ENCODE measurements at regions not wholly inside any gene's neighbourhood (a gene's known extent, or its start where the extent isn't known, plus 50 kb on each side); places are given as distances from the start of the nearest gene placed in this dataset.

GRCh38 chr2:11013196-11013595 lies 101.5 kb downstream of the KCNF1 start:
- H3K4me3 ChIP-seq (ENCODE audit: low read depth, low read length): no peak overlapping the region
- H3K27me3 Mint-ChIP-seq (ENCODE audit: insufficient read depth, unreplicated experiment): peaks cover 11% of the 10 kb centered on the region
- peaks cover 10% of the 10 kb centered on the region for H3K9me3 Mint-ChIP-seq (ENCODE audit: unreplicated experiment)
- H3K4me1 ChIP-seq: no peaks in the 10 kb centered on the region
- BruUV-seq (replicated peaks): no TSS peak
- TF ChIP-seq CTCF (IDR thresholded peaks at IDR 0.05; ENCODE audit: insufficient read depth in 1 of 2, low read depth in 1 of 2, low read length in 1 of 2, severe bottlenecking in 1 of 2, unreplicated experiment in 1 of 2): no peak
- CTCF ChIA-PET: no interaction called here
- intact Hi-C loops (cut with micrococcal nuclease; ENCODE audit: unreplicated experiment): no loop called here
- H3K9me3 ChIP-seq: peaks cover 11% of the 10 kb centered on the region; the same call in 1 of the 2 replicates
- H3K27me3 ChIP-seq (replicated peaks; ENCODE audit: control insufficient read depth, insufficient read depth, low read length): no peaks in the 10 kb centered on the region
- no peaks in the 10 kb centered on the region for H3K36me3 ChIP-seq (ENCODE audit: control insufficient read depth, insufficient read depth, low read length)
- H3K4me1 Mint-ChIP-seq (ENCODE audit: low read depth, unreplicated experiment): no peaks in the 10 kb centered on the region
- H3K36me3 Mint-ChIP-seq (ENCODE audit: insufficient read depth, unreplicated experiment): no peaks in the 10 kb centered on the region
- no peak for DNase-seq
- no peak overlapping the region for H3K4me3 Mint-ChIP-seq (ENCODE audit: unreplicated experiment)
- H3K27ac Mint-ChIP-seq (ENCODE audit: unreplicated experiment): no peak overlapping the region
- POLR2A ChIA-PET: no interaction called here

GRCh38 chr2:11014026-11014425 lies 102.3 kb downstream of the KCNF1 start:
- no peak overlapping the region for H3K4me3 Mint-ChIP-seq (ENCODE audit: unreplicated experiment)
- Histone ChIP-seq H3K4me1 (no peaks in the 10 kb centered on the region), H3K27me3 (replicated peaks; ENCODE audit: control insufficient read depth, insufficient read depth, low read length) (no peaks in the 10 kb centered on the region), H3K9me3 (peaks cover 11% of the 10 kb centered on the region; the same call in 1 of the 2 replicates), H3K36me3 (ENCODE audit: control insufficient read depth, insufficient read depth, low read length) (no peaks in the 10 kb centered on the region), H3K4me3 (ENCODE audit: low read depth, low read length) (no peak overlapping the region)
- H3K9me3 Mint-ChIP-seq (ENCODE audit: unreplicated experiment): peaks cover 10% of the 10 kb centered on the region
- no peaks in the 10 kb centered on the region for H3K36me3 Mint-ChIP-seq (ENCODE audit: insufficient read depth, unreplicated experiment)
- no TSS peak for BruUV-seq (replicated peaks)
- no peak overlapping the region for H3K27ac Mint-ChIP-seq (ENCODE audit: unreplicated experiment)
- peaks cover 19% of the 10 kb centered on the region for H3K27me3 Mint-ChIP-seq (ENCODE audit: insufficient read depth, unreplicated experiment)
- no peak for DNase-seq
- intact Hi-C loops (cut with micrococcal nuclease; ENCODE audit: unreplicated experiment): no loop called here
- CTCF ChIA-PET: no interaction called here
- TF ChIP-seq CTCF (IDR thresholded peaks at IDR 0.05; ENCODE audit: insufficient read depth in 1 of 2, low read depth in 1 of 2, low read length in 1 of 2, severe bottlenecking in 1 of 2, unreplicated experiment in 1 of 2): no peak
- POLR2A ChIA-PET: no interaction called here
- no peaks in the 10 kb centered on the region for H3K4me1 Mint-ChIP-seq (ENCODE audit: low read depth, unreplicated experiment)

GRCh38 chr2:11016735-11017388 lies 105.1 kb downstream of the KCNF1 start:
- ChIA-PET CTCF (no interaction called here), POLR2A (no interaction called here)
- DNase-seq: no peak
- H3K9me3 Mint-ChIP-seq (ENCODE audit: unreplicated experiment): peaks cover 10% of the 10 kb centered on the region
- BruUV-seq (replicated peaks): no TSS peak
- TF ChIP-seq CTCF (IDR thresholded peaks at IDR 0.05; ENCODE audit: insufficient read depth in 1 of 2, low read depth in 1 of 2, low read length in 1 of 2, severe bottlenecking in 1 of 2, unreplicated experiment in 1 of 2): no peak
- no peak overlapping the region for H3K4me3 Mint-ChIP-seq (ENCODE audit: unreplicated experiment)
- Histone ChIP-seq H3K4me1 (no peaks in the 10 kb centered on the region), H3K9me3 (peaks cover 5% of the 10 kb centered on the region; the same call in 1 of the 2 replicates), H3K36me3 (ENCODE audit: control insufficient read depth, insufficient read depth, low read length) (no peaks in the 10 kb centered on the region), H3K27me3 (replicated peaks; ENCODE audit: control insufficient read depth, insufficient read depth, low read length) (no peaks in the 10 kb centered on the region), H3K4me3 (ENCODE audit: low read depth, low read length) (no peak overlapping the region)
- H3K36me3 Mint-ChIP-seq (ENCODE audit: insufficient read depth, unreplicated experiment): no peaks in the 10 kb centered on the region
- peaks cover 29% of the 10 kb centered on the region for H3K27me3 Mint-ChIP-seq (ENCODE audit: insufficient read depth, unreplicated experiment)
- no peaks in the 10 kb centered on the region for H3K4me1 Mint-ChIP-seq (ENCODE audit: low read depth, unreplicated experiment)
- intact Hi-C loops (cut with micrococcal nuclease; ENCODE audit: unreplicated experiment): no loop called here
- H3K27ac Mint-ChIP-seq (ENCODE audit: unreplicated experiment): no peak overlapping the region
